ENCODE measurements at regions not wholly inside any gene's neighbourhood (a gene's known extent, or its start where the extent isn't known, plus 50 kb on each side); places are given as distances from the start of the nearest gene placed in this dataset.
A peak's percentile ranks its signal among the peaks of the same experiment; 100 is the strongest.

GRCh38 chr2:20559277-20559676 lies 91.6 kb downstream of the HS1BP3 start:
- H3K4me3 ChIP-seq (ENCODE audit: low read length): no peak overlapping the region
- TF ChIP-seq, protein P1, sequence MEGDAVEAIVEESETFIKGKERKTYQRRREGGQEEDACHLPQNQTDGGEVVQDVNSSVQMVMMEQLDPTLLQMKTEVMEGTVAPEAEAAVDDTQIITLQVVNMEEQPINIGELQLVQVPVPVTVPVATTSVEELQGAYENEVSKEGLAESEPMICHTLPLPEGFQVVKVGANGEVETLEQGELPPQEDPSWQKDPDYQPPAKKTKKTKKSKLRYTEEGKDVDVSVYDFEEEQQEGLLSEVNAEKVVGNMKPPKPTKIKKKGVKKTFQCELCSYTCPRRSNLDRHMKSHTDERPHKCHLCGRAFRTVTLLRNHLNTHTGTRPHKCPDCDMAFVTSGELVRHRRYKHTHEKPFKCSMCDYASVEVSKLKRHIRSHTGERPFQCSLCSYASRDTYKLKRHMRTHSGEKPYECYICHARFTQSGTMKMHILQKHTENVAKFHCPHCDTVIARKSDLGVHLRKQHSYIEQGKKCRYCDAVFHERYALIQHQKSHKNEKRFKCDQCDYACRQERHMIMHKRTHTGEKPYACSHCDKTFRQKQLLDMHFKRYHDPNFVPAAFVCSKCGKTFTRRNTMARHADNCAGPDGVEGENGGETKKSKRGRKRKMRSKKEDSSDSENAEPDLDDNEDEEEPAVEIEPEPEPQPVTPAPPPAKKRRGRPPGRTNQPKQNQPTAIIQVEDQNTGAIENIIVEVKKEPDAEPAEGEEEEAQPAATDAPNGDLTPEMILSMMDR (IDR thresholded peaks at IDR 0.05; ENCODE audit: insufficient read depth, low read depth, low read length, missing control alignments): no peak
- DNase-seq (ENCODE audit: low read depth): no peak

GRCh38 chr2:20560011-20560410 lies 90.9 kb downstream of the HS1BP3 start:
- H3K4me3 ChIP-seq (ENCODE audit: low read length): no peak overlapping the region
- TF ChIP-seq, protein P1 (IDR thresholded peaks at IDR 0.05; ENCODE audit: insufficient read depth, low read depth, low read length, missing control alignments): no peak
- no peak for DNase-seq (ENCODE audit: low read depth)

DNA sequence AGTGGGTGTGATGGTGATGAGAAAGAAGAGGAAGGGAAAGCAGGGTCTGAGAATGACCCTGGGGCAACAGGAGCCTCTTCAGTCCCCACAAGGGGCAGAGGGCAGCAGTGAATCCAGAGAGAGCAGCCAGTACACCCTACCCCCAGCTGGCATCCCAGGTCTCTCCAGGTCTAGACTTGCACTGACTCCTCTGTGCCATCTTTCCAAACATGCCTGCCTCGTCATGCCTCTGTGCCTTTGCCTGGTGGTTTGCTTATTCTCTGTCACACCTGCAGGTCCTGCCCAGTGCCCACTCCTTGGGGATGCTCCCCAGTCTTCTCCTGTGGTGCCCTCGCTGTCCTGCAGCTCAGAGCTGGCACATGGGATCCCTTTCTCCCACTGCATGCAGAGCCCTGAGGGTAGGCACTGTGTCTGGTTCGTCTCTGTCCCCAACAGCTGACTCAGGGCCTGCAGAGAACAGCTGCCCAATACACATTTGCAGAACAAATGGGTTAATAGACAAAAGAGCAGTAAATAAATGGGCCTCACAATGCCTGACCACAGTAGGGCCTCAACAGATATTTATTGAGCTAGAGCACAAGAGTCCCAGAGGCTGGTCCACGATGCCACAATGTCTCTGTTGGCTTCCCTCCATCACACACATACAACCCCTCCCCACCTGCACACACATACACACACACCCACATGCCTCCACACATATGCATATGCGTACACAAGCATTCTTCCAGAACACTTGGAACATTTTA lies 89.8 kb downstream of the HS1BP3 start:
- H3K4me3 ChIP-seq (ENCODE audit: low read length): no peak overlapping the region
- DNase-seq (ENCODE audit: low read depth): peak; percentile 88
- TF ChIP-seq, protein P1 (IDR thresholded peaks at IDR 0.05; ENCODE audit: insufficient read depth, low read depth, low read length, missing control alignments): no peak

DNA sequence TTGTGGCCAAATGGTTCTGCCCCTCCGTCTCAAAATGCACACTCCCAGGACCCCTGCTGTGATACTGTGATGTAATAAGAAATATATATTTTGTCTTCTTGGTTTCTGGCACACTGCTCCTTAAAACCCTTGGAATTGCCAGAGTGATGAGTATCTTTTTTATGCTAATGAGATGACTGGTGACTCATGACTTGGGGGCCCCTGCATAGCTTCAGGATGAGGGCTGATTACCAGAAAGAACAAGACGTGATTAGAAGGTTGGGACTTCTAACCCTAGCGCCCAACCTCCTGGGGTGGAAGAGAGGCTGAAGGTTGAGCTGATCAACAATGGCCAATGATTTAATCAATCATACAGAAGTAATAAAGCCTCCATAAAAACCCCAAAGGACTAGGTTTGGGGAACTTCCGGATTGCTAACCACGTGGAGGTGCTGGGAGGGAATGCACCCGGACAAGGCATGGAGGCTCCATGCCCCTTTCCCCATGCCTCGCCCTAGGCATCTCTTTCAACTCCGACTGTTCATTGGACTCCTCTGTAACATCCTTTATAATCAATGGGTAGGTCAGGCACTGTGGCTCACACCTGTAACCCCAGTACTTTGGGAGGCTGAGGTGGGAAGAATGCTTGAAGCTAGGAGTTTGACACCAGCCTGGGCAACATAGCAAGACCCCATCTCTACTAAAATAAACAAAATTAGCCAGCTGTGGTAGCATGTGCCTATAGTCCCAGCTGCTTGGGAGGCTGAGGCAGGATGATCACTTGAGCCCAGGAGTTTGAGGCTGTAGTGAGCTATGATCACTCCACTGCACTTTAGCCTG lies 89.1 kb downstream of the HS1BP3 start:
- peak; percentile 76 for DNase-seq (ENCODE audit: low read depth)
- H3K4me3 ChIP-seq (ENCODE audit: low read length): no peak overlapping the region
- TF ChIP-seq, protein P1 (IDR thresholded peaks at IDR 0.05; ENCODE audit: insufficient read depth, low read depth, low read length, missing control alignments): no peak

GRCh38 chr2:20562540-20563225 lies 88.2 kb downstream of the HS1BP3 start:
- DNase-seq (ENCODE audit: low read depth): no peak
- TF ChIP-seq, protein P1 (IDR thresholded peaks at IDR 0.05; ENCODE audit: insufficient read depth, low read depth, low read length, missing control alignments): no peak
- no peak overlapping the region for H3K4me3 ChIP-seq (ENCODE audit: low read length)

DNA sequence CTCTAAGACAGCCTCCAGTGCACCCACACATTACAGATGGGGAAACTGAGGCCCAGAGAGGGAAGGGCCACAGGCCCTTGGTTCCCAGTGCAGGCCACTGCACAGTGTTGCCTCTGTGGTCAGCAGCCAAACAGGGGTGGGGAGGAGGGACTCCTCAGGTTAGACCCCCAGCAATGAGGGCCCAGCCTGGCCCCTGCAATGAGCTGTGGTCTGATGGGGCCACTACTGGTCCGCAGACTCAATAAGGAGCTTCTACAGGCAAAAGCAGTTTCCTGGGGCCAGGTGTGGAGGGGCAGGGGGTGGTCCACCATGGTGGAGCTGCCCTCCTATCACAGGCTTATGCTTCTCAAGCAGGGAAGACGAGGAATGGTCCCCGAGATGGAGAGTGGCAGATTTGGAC lies 87.6 kb downstream of the HS1BP3 start:
- DNase-seq (ENCODE audit: low read depth): no peak
- H3K4me3 ChIP-seq (ENCODE audit: low read length): no peak overlapping the region
- TF ChIP-seq, protein P1 (IDR thresholded peaks at IDR 0.05; ENCODE audit: insufficient read depth, low read depth, low read length, missing control alignments): no peak
